Mucosa of descending colon (tissue), 3 donors: ENCODE measurements at regions not wholly inside any gene's neighbourhood (a gene's known extent, or its start where the extent isn't known, plus 50 kb on each side); places are given as distances from the start of the nearest gene placed in this dataset.

ENCODE experiments used
- ATAC-seq: fragments of 200-7000 bp; cut with Tn5 transposase; one replicate; pipeline ENCODE4 v1.9.1; 2020; ENCODE audit warnings: mild to moderate bottlenecking, moderate library complexity
- DNase-seq, 3 donors: peaks; one replicate each; pipeline ENCODE4 v3.0.0-alpha.2; 2020
- H3K36me3 ChIP-seq: fragments of 200-600 bp; one replicate; pipeline ENCODE4 v1.8.0; 2021; ENCODE audit warnings: low read depth, mild to moderate bottlenecking
- H3K4me1 ChIP-seq: fragments of 200-600 bp; one replicate; pipeline ENCODE4 v1.8.0; 2021; ENCODE audit warnings: low read depth, mild to moderate bottlenecking
- H3K4me3 ChIP-seq: fragments of 200-600 bp; one replicate; pipeline ENCODE4 v1.8.0; 2021; ENCODE audit warnings: mild to moderate bottlenecking
- H3K9me3 ChIP-seq: fragments of 200-600 bp; one replicate; pipeline ENCODE4 v1.8.0; 2021; ENCODE audit warnings: mild to moderate bottlenecking
- intact Hi-C, 2 donors: fragments of 100-400 bp; cut with DNase I in 1 of 2; cut with micrococcal nuclease in 1 of 2; formaldehyde crosslinking; loops; one replicate each; pipeline versions ENCODE4 v1.11.0 to v1.11.1; 2022; cut with DNase I, micrococcal nuclease
- TF ChIP-seq, protein P1 (sequence below): fragments of 200-600 bp; IDR thresholded peaks from one replicate; pipeline ENCODE4 v1.8.0; 2022; ENCODE audit warnings: antibody characterized with exemption, mild to moderate bottlenecking
- donor health status: DM: no; HTN: no; CAD: no; lungs with moderate emphysema.
- donor health status: DM: no; HTN: no; CAD: no.
- donor health status: DM: no; HTN: yes; CAD: no.

DNA sequence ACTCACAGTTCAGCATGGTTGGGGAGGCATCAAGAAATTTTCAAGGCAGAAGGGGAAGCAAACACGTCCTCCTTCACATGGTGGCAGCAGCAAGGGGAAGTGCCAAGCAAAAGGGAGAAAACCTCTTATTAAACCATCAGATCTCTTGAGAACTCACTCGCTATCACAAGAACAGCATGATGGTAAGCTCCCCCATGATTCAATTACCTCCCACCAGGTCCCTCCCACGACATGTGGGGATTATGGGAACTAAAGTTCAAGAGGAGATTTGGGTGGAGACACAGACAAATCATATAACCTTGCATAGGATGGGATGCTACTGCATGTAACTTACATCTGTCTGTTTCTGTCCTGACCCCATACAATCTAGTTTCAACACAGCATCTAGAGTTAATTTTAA is 511.8 kb upstream of the ARX start:
- Histone ChIP-seq H3K4me3 (no peak overlapping the region), H3K9me3 (no peaks in the 10 kb centered on the region), H3K4me1 (no peaks in the 10 kb centered on the region), H3K36me3 (no peaks in the 10 kb centered on the region)
- no peak for DNase-seq
- intact Hi-C loops, result no loop called here
- ATAC-seq, result no peak
- TF ChIP-seq, protein P1, sequence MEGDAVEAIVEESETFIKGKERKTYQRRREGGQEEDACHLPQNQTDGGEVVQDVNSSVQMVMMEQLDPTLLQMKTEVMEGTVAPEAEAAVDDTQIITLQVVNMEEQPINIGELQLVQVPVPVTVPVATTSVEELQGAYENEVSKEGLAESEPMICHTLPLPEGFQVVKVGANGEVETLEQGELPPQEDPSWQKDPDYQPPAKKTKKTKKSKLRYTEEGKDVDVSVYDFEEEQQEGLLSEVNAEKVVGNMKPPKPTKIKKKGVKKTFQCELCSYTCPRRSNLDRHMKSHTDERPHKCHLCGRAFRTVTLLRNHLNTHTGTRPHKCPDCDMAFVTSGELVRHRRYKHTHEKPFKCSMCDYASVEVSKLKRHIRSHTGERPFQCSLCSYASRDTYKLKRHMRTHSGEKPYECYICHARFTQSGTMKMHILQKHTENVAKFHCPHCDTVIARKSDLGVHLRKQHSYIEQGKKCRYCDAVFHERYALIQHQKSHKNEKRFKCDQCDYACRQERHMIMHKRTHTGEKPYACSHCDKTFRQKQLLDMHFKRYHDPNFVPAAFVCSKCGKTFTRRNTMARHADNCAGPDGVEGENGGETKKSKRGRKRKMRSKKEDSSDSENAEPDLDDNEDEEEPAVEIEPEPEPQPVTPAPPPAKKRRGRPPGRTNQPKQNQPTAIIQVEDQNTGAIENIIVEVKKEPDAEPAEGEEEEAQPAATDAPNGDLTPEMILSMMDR, result no peak

DNA sequence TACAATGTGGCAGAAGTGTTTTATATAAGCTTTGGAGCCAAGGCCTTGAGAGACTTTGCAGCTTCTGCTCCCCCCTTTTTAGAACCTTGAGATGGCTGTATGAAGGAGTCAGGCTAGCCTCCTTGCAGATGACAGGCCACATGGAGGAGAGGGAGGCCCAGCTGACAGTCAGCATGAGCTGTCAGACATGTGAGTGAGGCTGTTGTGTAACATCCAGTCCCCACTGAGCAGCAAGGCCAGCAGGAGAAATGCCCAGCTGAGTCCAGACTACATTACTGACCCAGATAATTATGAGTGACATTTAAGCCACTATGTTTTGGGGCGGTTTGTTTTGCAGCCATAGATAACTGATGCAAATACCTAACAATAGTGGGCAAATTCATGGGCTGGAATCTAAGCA is 515.3 kb upstream of the ARX start:
- Histone ChIP-seq H3K9me3 (no peaks in the 10 kb centered on the region), H3K4me1 (no peaks in the 10 kb centered on the region), H3K4me3 (no peak overlapping the region), H3K36me3 (no peaks in the 10 kb centered on the region)
- ATAC-seq (no peak), DNase-seq (no peak)
- intact Hi-C loops, result no loop called here
- TF ChIP-seq, protein P1, result no peak

DNA sequence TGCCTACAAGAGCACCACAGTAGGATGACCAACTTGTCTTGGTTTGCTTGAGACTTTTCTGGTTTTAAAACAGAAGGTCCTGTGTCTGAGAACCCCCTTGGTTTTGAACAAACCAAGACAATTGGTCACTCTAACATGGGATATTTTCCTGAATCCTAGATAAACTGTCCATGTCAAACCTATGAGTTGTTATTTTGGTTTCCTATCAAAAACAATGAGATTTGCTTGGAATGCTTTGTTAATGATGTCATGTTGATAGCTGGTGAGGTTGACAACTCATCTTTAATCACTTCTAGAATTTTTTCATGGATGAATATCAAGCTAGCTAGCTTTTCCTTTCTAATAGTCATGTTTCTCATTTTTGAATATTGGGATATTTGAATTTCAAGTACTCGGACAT is 518.3 kb upstream of the ARX start:
- TF ChIP-seq, protein P1, result no peak
- no peak overlapping the region for H3K4me3 ChIP-seq
- ATAC-seq (no peak), DNase-seq (no peak)
- intact Hi-C loops, result no loop called here
- no peaks in the 10 kb centered on the region for H3K36me3 ChIP-seq
- H3K9me3 ChIP-seq, result no peaks in the 10 kb centered on the region
- no peaks in the 10 kb centered on the region for H3K4me1 ChIP-seq

DNA sequence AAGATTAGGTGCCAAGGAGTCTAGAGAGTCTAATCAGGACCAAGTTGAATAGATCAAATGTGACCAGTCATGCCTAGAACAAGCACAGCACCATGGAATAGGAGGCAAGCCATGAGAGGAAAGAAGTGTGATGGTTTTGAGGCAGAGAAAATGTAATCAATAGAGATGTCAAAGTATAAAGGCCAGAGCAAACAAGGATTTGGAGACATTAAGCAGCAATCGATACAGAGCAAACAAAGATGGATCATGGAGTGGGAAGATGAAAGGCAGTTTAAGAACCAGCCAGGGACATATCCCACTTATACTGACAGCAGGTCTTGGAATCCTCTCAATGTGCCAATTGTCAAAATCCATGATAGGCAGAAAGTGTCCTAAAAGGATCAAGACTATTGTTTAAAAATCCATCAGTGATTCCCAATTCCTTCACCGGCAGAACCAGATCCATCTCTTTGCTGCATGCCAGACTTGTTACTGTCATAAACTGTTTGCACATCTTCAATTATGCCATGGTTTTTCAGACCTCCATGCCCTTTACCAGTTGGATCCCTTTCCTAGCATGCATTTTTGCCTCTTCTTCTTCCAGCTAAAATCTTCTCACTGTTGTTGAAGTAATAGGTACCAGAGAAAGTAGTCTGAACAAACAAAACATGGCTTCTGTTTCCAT is 520.7 kb upstream of the ARX start:
- intact Hi-C loops, result no loop called here
- Histone ChIP-seq H3K36me3 (no peaks in the 10 kb centered on the region), H3K4me3 (no peak overlapping the region), H3K9me3 (no peaks in the 10 kb centered on the region), H3K4me1 (no peaks in the 10 kb centered on the region)
- no peak for DNase-seq
- TF ChIP-seq, protein P1, result no peak
- ATAC-seq, result no peak

GRCh38 chrX:25537699-25538098 is 521.9 kb upstream of the ARX start:
- intact Hi-C loops, result no loop called here
- DNase-seq (no peak), ATAC-seq (no peak)
- no peak overlapping the region for H3K4me3 ChIP-seq
- no peaks in the 10 kb centered on the region for H3K36me3 ChIP-seq
- H3K9me3 ChIP-seq, result no peaks in the 10 kb centered on the region
- no peaks in the 10 kb centered on the region for H3K4me1 ChIP-seq
- TF ChIP-seq, protein P1, result no peak

GRCh38 chrX:25544641-25545040 is 528.9 kb upstream of the ARX start:
- H3K4me3 ChIP-seq, result no peak overlapping the region
- H3K9me3 ChIP-seq, result no peaks in the 10 kb centered on the region
- DNase-seq, result no peak
- TF ChIP-seq, protein P1, result no peak
- intact Hi-C loops, result no loop called here
- no peaks in the 10 kb centered on the region for H3K36me3 ChIP-seq
- no peaks in the 10 kb centered on the region for H3K4me1 ChIP-seq
- no peak for ATAC-seq
